Prostate gland (tissue), 2 donors: ENCODE measurements at regions not wholly inside any gene's neighbourhood (a gene's known extent, or its start where the extent isn't known, plus 50 kb on each side); places are given as distances from the start of the nearest gene placed in this dataset.

Source experiments
- DNase-seq: peaks from one replicate; pipeline ENCODE4 v3.0.0-alpha.2; 2019; ENCODE audit warnings: low spot score
- H3K27ac ChIP-seq, 2 donors: fragments of 200-600 bp; sonication (generic); 2 replicates each; pipeline ENCODE4 v1.5.1; 2017 to 2019
- H3K27me3 ChIP-seq: fragments of 200-600 bp; sonication (generic); replicated peaks from 2 replicates; pipeline ENCODE4 v1.5.1; 2019; ENCODE audit not compliant: insufficient read depth
- H3K36me3 ChIP-seq, 2 donors: fragments of 200-600 bp; sonication (generic); 1 replicate in 1 of 2; 2 replicates in 1 of 2; pipeline versions ENCODE4 v1.5.1 to v1.8.1; 2017 to 2019
- H3K4me1 ChIP-seq: fragments of 200-600 bp; sonication (generic); replicated peaks from 2 replicates; pipeline ENCODE4 v1.5.1; 2019
- H3K4me3 ChIP-seq, 2 donors: fragments of 200-600 bp; sonication (generic); 2 replicates each; pipeline ENCODE4 v1.5.1; 2017 to 2019
- H3K9me3 ChIP-seq: fragments of 200-600 bp; sonication (generic); 2 replicates; pipeline ENCODE4 v1.5.1; 2017
- CTCF ChIP-seq, 4 experiments: fragments of 200-600 bp in 2 of 4; fragments of 450-650 bp in 2 of 4; sonication (generic) in 2 of 4; IDR thresholded peaks; 1 replicate in 3 of 4; 2 replicates in 1 of 4; pipeline ENCODE4 v1.5.1; 2016 to 2019; ENCODE audit warnings: antibody characterized with exemption in 4 of 4, mild to moderate bottlenecking in 2 of 4, moderate library complexity in 2 of 4
- POLR2A ChIP-seq: fragments of 450-650 bp; IDR thresholded peaks from one replicate; pipeline ENCODE4 v1.6.1; 2016; ENCODE audit warnings: antibody characterized with exemption, mild to moderate bottlenecking
- POLR2AphosphoS5 ChIP-seq: sonication (generic); formaldehyde crosslinking; IDR thresholded peaks from one replicate; pipeline ENCODE4 v1.6.1; 2017; ENCODE audit warnings: antibody characterized with exemption
- WGBS: methylation state at CpG from one replicate; pipeline ENCODE4 v1.1.5; 2018; 5-methylcytosine and 5-hydroxymethylcytosine counted together
- intact Hi-C: fragments of 100-400 bp; cut with DNase I; formaldehyde crosslinking; loops from one replicate; pipeline ENCODE4 v1.14.2; 2022

- no peaks in the 10 kb centered on the region for H3K4me1 ChIP-seq
- DNase-seq: no peak
- intact Hi-C loops: no loop called here
- WGBS: 93% methylated on average over 1 of the region's 1 CpG
- no peak overlapping the region for H3K4me3 ChIP-seq
- no peaks in the 10 kb centered on the region for H3K9me3 ChIP-seq
- no peak overlapping the region for H3K27ac ChIP-seq
- TF ChIP-seq CTCF (IDR thresholded peaks at IDR 0.05) (no peak), POLR2A (no peak), POLR2AphosphoS5 (no peak)
- H3K36me3 ChIP-seq: no peaks in the 10 kb centered on the region
- H3K27me3 ChIP-seq: no peaks in the 10 kb centered on the region
Observed at GRCh38 chrX:118167361-118167760, 50.8 kb upstream of the KLHL13 start.

GRCh38 chrX:118171356-118171755 is 54.7 kb upstream of the KLHL13 start:
- Histone ChIP-seq H3K27ac (no peak overlapping the region), H3K4me3 (no peak overlapping the region), H3K36me3 (no peaks in the 10 kb centered on the region), H3K27me3 (no peaks in the 10 kb centered on the region), H3K4me1 (no peaks in the 10 kb centered on the region), H3K9me3 (no peaks in the 10 kb centered on the region)
- DNase-seq: no peak
- intact Hi-C loops: no loop called here
- TF ChIP-seq CTCF (IDR thresholded peaks at IDR 0.05) (no peak), POLR2AphosphoS5 (no peak), POLR2A (no peak)

DNA sequence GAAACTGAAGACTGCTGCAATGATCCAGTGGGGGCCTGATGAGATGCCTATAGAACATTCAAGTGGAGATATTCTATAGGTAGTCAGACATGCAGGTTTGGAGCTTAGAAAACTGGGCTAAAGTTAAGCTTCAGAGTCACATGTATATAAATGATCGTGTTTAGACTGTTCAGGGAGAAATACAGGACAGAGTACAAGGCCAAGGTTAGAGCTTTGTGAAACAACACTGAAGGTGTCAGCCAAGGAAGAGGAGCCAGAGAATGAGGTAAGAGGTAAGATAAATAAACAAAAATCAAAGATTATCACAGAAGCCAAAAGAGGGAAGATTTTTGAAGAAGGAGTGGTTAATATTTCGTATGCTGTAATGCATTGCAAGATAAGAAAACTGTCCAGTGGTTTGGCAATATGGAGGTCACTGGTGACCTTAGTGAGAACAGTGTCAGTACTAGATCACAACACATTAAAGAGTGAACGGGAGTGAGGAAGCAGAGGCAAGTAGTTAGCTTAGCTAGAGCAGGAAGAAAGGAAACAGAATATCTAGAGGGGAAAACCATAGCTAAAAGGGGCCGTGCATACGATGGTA is 58.0 kb upstream of the KLHL13 start:
- Histone ChIP-seq H3K4me1 (no peaks in the 10 kb centered on the region), H3K9me3 (no peaks in the 10 kb centered on the region), H3K27me3 (no peaks in the 10 kb centered on the region), H3K4me3 (no peak overlapping the region), H3K36me3 (no peaks in the 10 kb centered on the region), H3K27ac (no peak overlapping the region)
- 70% methylated on average over 5 of the region's 5 CpGs for WGBS
- no peak for DNase-seq
- intact Hi-C loops: no loop called here
- TF ChIP-seq POLR2AphosphoS5: no peak
- TF ChIP-seq POLR2A: no peak
- no peak for TF ChIP-seq CTCF (IDR thresholded peaks at IDR 0.05)

DNA sequence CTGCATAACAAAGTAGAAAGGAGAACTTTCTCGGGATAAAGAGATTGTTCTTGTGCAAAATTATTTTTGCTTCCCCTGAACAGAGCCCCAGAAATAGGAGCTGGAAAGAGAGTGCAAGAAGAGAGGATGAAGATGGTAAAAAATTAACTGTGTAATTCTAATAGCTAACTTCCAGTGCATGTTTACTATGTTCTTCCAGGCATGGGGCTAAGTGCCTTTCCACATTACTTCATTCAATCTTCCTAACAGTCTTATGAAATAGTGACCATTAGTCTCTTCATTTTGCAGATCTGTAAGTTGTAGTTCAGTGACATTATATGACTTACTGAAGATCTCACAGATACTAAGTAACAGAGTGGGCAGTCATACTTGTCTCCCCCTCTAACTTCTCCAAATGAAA is 61.1 kb upstream of the KLHL13 start:
- WGBS: 100% methylated on average over 1 of the region's 1 CpG
- Histone ChIP-seq H3K9me3 (no peaks in the 10 kb centered on the region), H3K4me1 (no peaks in the 10 kb centered on the region), H3K27me3 (no peaks in the 10 kb centered on the region), H3K4me3 (no peak overlapping the region), H3K36me3 (no peaks in the 10 kb centered on the region), H3K27ac (no peak overlapping the region)
- intact Hi-C loops: no loop called here
- DNase-seq: no peak
- no peak for TF ChIP-seq POLR2A
- no peak for TF ChIP-seq CTCF (IDR thresholded peaks at IDR 0.05)
- no peak for TF ChIP-seq POLR2AphosphoS5

GRCh38 chrX:118178450-118178849 is 61.8 kb upstream of the KLHL13 start:
- H3K27me3 ChIP-seq: no peaks in the 10 kb centered on the region

More at GRCh38 chrX:118178450-118178849, 61.8 kb upstream of the KLHL13 start:
- Histone ChIP-seq H3K27ac (no peak overlapping the region), H3K36me3 (no peaks in the 10 kb centered on the region), H3K9me3 (no peaks in the 10 kb centered on the region), H3K4me3 (no peak overlapping the region), H3K4me1 (no peaks in the 10 kb centered on the region)
- TF ChIP-seq POLR2AphosphoS5 (no peak), POLR2A (no peak), CTCF (IDR thresholded peaks at IDR 0.05) (no peak)
- no peak for DNase-seq
- intact Hi-C loops: no loop called here
- 98% methylated on average over 6 of the region's 7 CpGs for WGBS
